ENCODE measurements at regions not wholly inside any gene's neighbourhood (a gene's known extent, or its start where the extent isn't known, plus 50 kb on each side); places are given as distances from the start of the nearest gene placed in this dataset.

GRCh38 chr20:10788877-10789276, 115.1 kb upstream of the JAG1 start:
- Mint-ChIP-seq H3K27ac (ENCODE audit: unreplicated experiment) (no peak overlapping the region), H3K36me3 (ENCODE audit: insufficient read depth, unreplicated experiment) (peaks cover 4% of the 10 kb centered on the region), H3K9me3 (ENCODE audit: low read depth, unreplicated experiment) (peaks cover 4% of the 10 kb centered on the region), H3K27me3 (ENCODE audit: unreplicated experiment) (no peaks in the 10 kb centered on the region), H3K4me3 (ENCODE audit: low read depth, unreplicated experiment) (no peak overlapping the region), H3K4me1 (ENCODE audit: low read depth, unreplicated experiment) (peaks cover 8% of the 10 kb centered on the region)
- no TSS peak for BruUV-seq (replicated peaks)
- no peak for DNase-seq
- CTCF ChIA-PET: no interaction called here
- TF ChIP-seq CTCF (IDR thresholded peaks at IDR 0.05; ENCODE audit: unreplicated experiment): no peak
- intact Hi-C loops (cut with micrococcal nuclease; ENCODE audit: unreplicated experiment): no loop called here

GRCh38 chr20:10789386-10789785, 115.6 kb upstream of the JAG1 start:
- H3K4me3 Mint-ChIP-seq (ENCODE audit: low read depth, unreplicated experiment): no peak overlapping the region
- CTCF ChIA-PET: no interaction called here
- H3K27me3 Mint-ChIP-seq (ENCODE audit: unreplicated experiment): no peaks in the 10 kb centered on the region
- no peak for DNase-seq
- peaks cover 4% of the 10 kb centered on the region for H3K9me3 Mint-ChIP-seq (ENCODE audit: low read depth, unreplicated experiment)
- no TSS peak for BruUV-seq (replicated peaks)
- H3K27ac Mint-ChIP-seq (ENCODE audit: unreplicated experiment): no peak overlapping the region
- no peaks in the 10 kb centered on the region for H3K36me3 Mint-ChIP-seq (ENCODE audit: insufficient read depth, unreplicated experiment)
- intact Hi-C loops (cut with micrococcal nuclease; ENCODE audit: unreplicated experiment): no loop called here
- no peak for TF ChIP-seq CTCF (IDR thresholded peaks at IDR 0.05; ENCODE audit: unreplicated experiment)
- peaks cover 8% of the 10 kb centered on the region for H3K4me1 Mint-ChIP-seq (ENCODE audit: low read depth, unreplicated experiment)

GRCh38 chr20:10790013-10790412, 116.2 kb upstream of the JAG1 start:
- DNase-seq: no peak
- Mint-ChIP-seq H3K4me1 (ENCODE audit: low read depth, unreplicated experiment) (peaks cover 8% of the 10 kb centered on the region), H3K4me3 (ENCODE audit: low read depth, unreplicated experiment) (no peak overlapping the region), H3K27ac (ENCODE audit: unreplicated experiment) (no peak overlapping the region), H3K36me3 (ENCODE audit: insufficient read depth, unreplicated experiment) (no peaks in the 10 kb centered on the region), H3K27me3 (ENCODE audit: unreplicated experiment) (no peaks in the 10 kb centered on the region), H3K9me3 (ENCODE audit: low read depth, unreplicated experiment) (peaks cover 4% of the 10 kb centered on the region)
- TF ChIP-seq CTCF (IDR thresholded peaks at IDR 0.05; ENCODE audit: unreplicated experiment): no peak
- CTCF ChIA-PET: no interaction called here
- intact Hi-C loops (cut with micrococcal nuclease; ENCODE audit: unreplicated experiment): no loop called here
- BruUV-seq (replicated peaks): no TSS peak

GRCh38 chr20:10792291-10792690, 118.5 kb upstream of the JAG1 start:
- TF ChIP-seq CTCF (IDR thresholded peaks at IDR 0.05; ENCODE audit: unreplicated experiment): no peak
- no peak overlapping the region for H3K4me3 Mint-ChIP-seq (ENCODE audit: low read depth, unreplicated experiment)
- intact Hi-C loops (cut with micrococcal nuclease; ENCODE audit: unreplicated experiment): no loop called here
- H3K4me1 Mint-ChIP-seq (ENCODE audit: low read depth, unreplicated experiment): peaks cover 8% of the 10 kb centered on the region
- H3K9me3 Mint-ChIP-seq (ENCODE audit: low read depth, unreplicated experiment): peaks cover 4% of the 10 kb centered on the region
- no peak for DNase-seq
- no peak overlapping the region for H3K27ac Mint-ChIP-seq (ENCODE audit: unreplicated experiment)
- CTCF ChIA-PET: no interaction called here
- H3K36me3 Mint-ChIP-seq (ENCODE audit: insufficient read depth, unreplicated experiment): no peaks in the 10 kb centered on the region
- H3K27me3 Mint-ChIP-seq (ENCODE audit: unreplicated experiment): no peaks in the 10 kb centered on the region
- BruUV-seq (replicated peaks): no TSS peak

- Mint-ChIP-seq H3K36me3 (ENCODE audit: insufficient read depth, unreplicated experiment) (no peaks in the 10 kb centered on the region), H3K27me3 (ENCODE audit: unreplicated experiment) (no peaks in the 10 kb centered on the region), H3K9me3 (ENCODE audit: low read depth, unreplicated experiment) (peaks cover 3% of the 10 kb centered on the region), H3K4me3 (ENCODE audit: low read depth, unreplicated experiment) (no peak overlapping the region), H3K27ac (ENCODE audit: unreplicated experiment) (no peak overlapping the region), H3K4me1 (ENCODE audit: low read depth, unreplicated experiment) (peaks cover 8% of the 10 kb centered on the region)
- intact Hi-C loops (cut with micrococcal nuclease; ENCODE audit: unreplicated experiment): no loop called here
- TF ChIP-seq CTCF (IDR thresholded peaks at IDR 0.05; ENCODE audit: unreplicated experiment): no peak
- CTCF ChIA-PET: no interaction called here
- no TSS peak for BruUV-seq (replicated peaks)
- DNase-seq: no peak
These were observed 120.0 kb upstream of the JAG1 start for GRCh38 chr20:10793766-10794165.

Data from Calu3 (cell line).